Osteoblast (primary cell): ENCODE measurements at regions not wholly inside any gene's neighbourhood (a gene's known extent, or its start where the extent isn't known, plus 50 kb on each side); places are given as distances from the start of the nearest gene placed in this dataset.

Source experiments
- DNase-seq: peaks from one replicate; pipeline ENCODE4 v3.0.0; 2011; ENCODE audit warnings: low spot score, mixed read lengths; ENCODE audit not compliant: insufficient read length; ENCODE audit errors: missing footprints
- H2AFZ ChIP-seq: 2 replicates; pipeline ENCODE4 v1.6.0; 2011; ENCODE audit warnings: mild to moderate bottlenecking, low read length
- H3K27ac ChIP-seq: 2 replicates; pipeline ENCODE4 v1.5.1; 2011; ENCODE audit warnings: mild to moderate bottlenecking, low read depth, low read length, moderate library complexity
- H3K27me3 ChIP-seq: 2 replicates; pipeline ENCODE4 v1.6.0; 2012; ENCODE audit warnings: mild to moderate bottlenecking, control low read depth, inconsistent platforms, low read length, moderate library complexity; ENCODE audit not compliant: insufficient read depth
- H3K36me3 ChIP-seq: 2 replicates; pipeline ENCODE4 v1.5.1; 2011; ENCODE audit warnings: mild to moderate bottlenecking, low read length, control low read depth, moderate library complexity; ENCODE audit not compliant: insufficient read depth
- H3K4me1 ChIP-seq: 2 replicates; pipeline ENCODE4 v1.5.1; 2011; ENCODE audit warnings: mild to moderate bottlenecking, low read length, control low read depth, moderate library complexity; ENCODE audit not compliant: insufficient read depth
- H3K4me2 ChIP-seq: 2 replicates; pipeline ENCODE4 v1.6.0; 2011; ENCODE audit warnings: mild to moderate bottlenecking, low read length; ENCODE audit not compliant: insufficient read depth
- H3K4me3 ChIP-seq: fragments of 200-600 bp; sonication (generic); 3 replicates; pipeline ENCODE4 v1.5.1; 2012; ENCODE audit warnings: mild to moderate bottlenecking, low read length, inconsistent platforms; ENCODE audit not compliant: insufficient read depth
- H3K79me2 ChIP-seq: 2 replicates; pipeline ENCODE4 v1.6.0; 2012; ENCODE audit warnings: mild to moderate bottlenecking, low read length, control low read depth, inconsistent platforms; ENCODE audit not compliant: insufficient read depth
- H3K9me3 ChIP-seq: 2 replicates; pipeline ENCODE4 v1.5.1; 2011; ENCODE audit warnings: low read depth, low read length, control low read depth
- H4K20me1 ChIP-seq: 2 replicates; pipeline ENCODE4 v1.6.0; 2012; ENCODE audit warnings: mild to moderate bottlenecking, low read length, control low read depth; ENCODE audit not compliant: insufficient read depth
- CTCF ChIP-seq: IDR thresholded peaks from 2 replicates; pipeline ENCODE4 v1.5.1; 2011; ENCODE audit warnings: mild to moderate bottlenecking, low read depth, low read length, moderate library complexity; ENCODE audit errors: extremely low read depth

GRCh38 chr10:75294031-75294437 is 58.3 kb upstream of the COMTD1 start:
- H3K9me3 ChIP-seq = no peaks in the 10 kb centered on the region
- no peak for TF ChIP-seq CTCF
- peak overlapping the region; percentile 77 for H3K4me3 ChIP-seq
- DNase-seq = peak; percentile 81
- peak overlapping the region; percentile 87 for H3K4me2 ChIP-seq
- no peaks in the 10 kb centered on the region for H3K36me3 ChIP-seq
- H3K27ac ChIP-seq = peak overlapping the region; percentile 59
- H3K4me1 ChIP-seq = peaks cover 21% of the 10 kb centered on the region
- H3K27me3 ChIP-seq = no peaks in the 10 kb centered on the region
- peak overlapping the region; percentile 84 for H2AFZ ChIP-seq
- H4K20me1 ChIP-seq = no peaks in the 10 kb centered on the region
- H3K79me2 ChIP-seq = no peaks in the 10 kb centered on the region

GRCh38 chr10:75293446-75293820 is 57.7 kb upstream of the COMTD1 start:
- Histone ChIP-seq H3K36me3 (no peaks in the 10 kb centered on the region), H3K27me3 (peaks cover 3% of the 10 kb centered on the region), H2AFZ (peak overlapping the region; percentile 84), H3K79me2 (no peaks in the 10 kb centered on the region), H3K9me3 (no peaks in the 10 kb centered on the region), H3K27ac (no peak overlapping the region), H4K20me1 (no peaks in the 10 kb centered on the region), H3K4me1 (peaks cover 21% of the 10 kb centered on the region), H3K4me2 (no peak overlapping the region), H3K4me3 (no peak overlapping the region)
- no peak for TF ChIP-seq CTCF
- no peak for DNase-seq

GRCh38 chr10:75292794-75293445 is 57.2 kb upstream of the COMTD1 start:
- H3K36me3 ChIP-seq = no peaks in the 10 kb centered on the region
- no peak overlapping the region for H3K4me2 ChIP-seq
- no peak for DNase-seq
- H3K27ac ChIP-seq = no peak overlapping the region
- no peak overlapping the region for H3K4me3 ChIP-seq
- no peaks in the 10 kb centered on the region for H4K20me1 ChIP-seq
- no peaks in the 10 kb centered on the region for H3K79me2 ChIP-seq
- H3K27me3 ChIP-seq = peaks cover 3% of the 10 kb centered on the region
- no peak for TF ChIP-seq CTCF
- H2AFZ ChIP-seq = no peak overlapping the region
- H3K9me3 ChIP-seq = no peaks in the 10 kb centered on the region
- H3K4me1 ChIP-seq = peaks cover 21% of the 10 kb centered on the region

GRCh38 chr10:75291805-75292204 is 56.0 kb upstream of the COMTD1 start:
- H3K4me3 ChIP-seq = no peak overlapping the region
- H3K79me2 ChIP-seq = no peaks in the 10 kb centered on the region
- no peaks in the 10 kb centered on the region for H4K20me1 ChIP-seq
- H3K9me3 ChIP-seq = no peaks in the 10 kb centered on the region
- peaks cover 16% of the 10 kb centered on the region for H3K4me1 ChIP-seq
- no peaks in the 10 kb centered on the region for H3K36me3 ChIP-seq
- DNase-seq = no peak
- peaks cover 12% of the 10 kb centered on the region for H3K27me3 ChIP-seq
- no peak overlapping the region for H2AFZ ChIP-seq
- TF ChIP-seq CTCF = no peak
- H3K4me2 ChIP-seq = no peak overlapping the region
- no peak overlapping the region for H3K27ac ChIP-seq
